GM13976 (cell line): ENCODE measurements at regions not wholly inside any gene's neighbourhood (a gene's known extent, or its start where the extent isn't known, plus 50 kb on each side); places are given as distances from the start of the nearest gene placed in this dataset.
"Not testable (repeated sequence)": the region's sequence is repeated elsewhere in the genome, so short reads cannot be mapped to it uniquely, and the experiment has no call there.

ENCODE experiments used
- DNase-seq: peaks from one replicate; pipeline ENCODE4 v3.0.0; 2012; ENCODE audit warnings: low spot score
- CTCF ChIP-seq: IDR thresholded peaks from 2 replicates; pipeline ENCODE4 v1.5.1; 2012; ENCODE audit warnings: borderline replicate concordance, mild to moderate bottlenecking; ENCODE audit not compliant: insufficient read depth; ENCODE audit errors: extremely low read depth, missing control alignments, control extremely low read depth
- in situ Hi-C: fragments of 300-500 bp; cut with MboI; formaldehyde crosslinking; loops from one replicate; pipeline ENCODE4 v1.12.0; 2022; ENCODE audit warnings: low sequenced_read_pairs, mixed read lengths, inconsistent platforms; ENCODE audit not compliant: unreplicated experiment

GRCh38 chr10:34957531-34957930, 132.6 kb downstream of the CUL2 start:
- TF ChIP-seq CTCF = no peak
- no peak for DNase-seq
- in situ Hi-C loops = no loop called here

- in situ Hi-C loops = no loop called here
- no peak for DNase-seq
- no peak for TF ChIP-seq CTCF
Observed at GRCh38 chr10:34956756-34957155, 133.4 kb downstream of the CUL2 start.

GRCh38 chr10:34955391-34955790, 134.8 kb downstream of the CUL2 start:
- DNase-seq = no peak
- in situ Hi-C loops = no loop called here
- no peak for TF ChIP-seq CTCF

- in situ Hi-C loops = no loop called here
- no peak for TF ChIP-seq CTCF
- DNase-seq = no peak
Observed at GRCh38 chr10:34954142-34954541, 136.0 kb downstream of the CUL2 start.

GRCh38 chr10:34951263-34951887, 136.3 kb upstream of the PARD3 start:
- in situ Hi-C loops, DNase-seq: not testable (repeated sequence)

GRCh38 chr10:34945951-34946522, 130.9 kb upstream of the PARD3 start:
- in situ Hi-C loops, DNase-seq: not testable (repeated sequence)

- no peak for TF ChIP-seq CTCF
- in situ Hi-C loops = no loop called here
- no peak for DNase-seq
Observed at GRCh38 chr10:34941471-34942357, 126.6 kb upstream of the PARD3 start.
